NT2/D1 (cell line): ENCODE measurements at regions not wholly inside any gene's neighbourhood (a gene's known extent, or its start where the extent isn't known, plus 50 kb on each side); places are given as distances from the start of the nearest gene placed in this dataset.

Source experiments
- SUZ12 ChIP-seq: IDR thresholded peaks from 2 replicates; pipeline ENCODE4 v1.6.1; 2011; ENCODE audit not compliant: insufficient read length, insufficient read depth; ENCODE audit errors: extremely low read depth
- YY1 ChIP-seq: IDR thresholded peaks from 2 replicates; pipeline ENCODE4 v1.6.1; 2011; ENCODE audit not compliant: insufficient read length, insufficient read depth
- ZNF274 ChIP-seq: IDR thresholded peaks from 2 replicates; pipeline ENCODE4 v1.6.1; 2011; ENCODE audit warnings: mild to moderate bottlenecking, low read depth, low read length

- no peak for TF ChIP-seq ZNF274
- no peak for TF ChIP-seq SUZ12
- TF ChIP-seq YY1: no peak
Measured at GRCh38 chr1:2926447-2927055, 94.7 kb upstream of the ACTRT2 start.
